T-helper 2 cell treated with Interferon-gamma antibody and Interleukin-4, amounts not matched to agents 100 ng/mL and 5 ng/mL, for 36 hours (primary cell): ENCODE measurements at regions not wholly inside any gene's neighbourhood (a gene's known extent, or its start where the extent isn't known, plus 50 kb on each side); places are given as distances from the start of the nearest gene placed in this dataset.
"Not testable (repeated sequence)": the region's sequence is repeated elsewhere in the genome, so short reads cannot be mapped to it uniquely, and the experiment has no call there.

ENCODE experiments used
- intact Hi-C: fragments of 100-400 bp; cut with micrococcal nuclease; formaldehyde crosslinking; loops from one replicate; pipeline ENCODE4 v1.15.1; 2023

DNA sequence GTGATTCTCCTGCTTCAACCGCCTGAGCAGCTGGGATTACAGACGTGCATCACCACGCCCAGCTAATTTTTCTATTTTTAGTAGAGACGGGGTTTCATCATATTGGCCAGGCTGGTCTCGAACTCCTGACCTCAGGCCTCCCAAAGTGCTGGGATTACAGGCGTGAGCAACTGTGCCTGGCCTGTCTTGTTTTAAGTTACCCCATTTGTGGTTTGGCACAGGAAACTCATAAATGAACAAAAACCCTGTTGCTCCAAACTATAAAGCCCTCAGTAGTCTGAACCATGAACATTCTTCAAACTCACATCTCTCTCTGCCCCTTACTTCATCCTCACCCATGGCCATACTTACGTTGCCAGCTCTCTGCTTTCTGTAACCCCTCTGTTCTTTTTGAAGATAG lies 61.7 kb downstream of the RHOU start:
- intact Hi-C loops = not testable (repeated sequence)

DNA sequence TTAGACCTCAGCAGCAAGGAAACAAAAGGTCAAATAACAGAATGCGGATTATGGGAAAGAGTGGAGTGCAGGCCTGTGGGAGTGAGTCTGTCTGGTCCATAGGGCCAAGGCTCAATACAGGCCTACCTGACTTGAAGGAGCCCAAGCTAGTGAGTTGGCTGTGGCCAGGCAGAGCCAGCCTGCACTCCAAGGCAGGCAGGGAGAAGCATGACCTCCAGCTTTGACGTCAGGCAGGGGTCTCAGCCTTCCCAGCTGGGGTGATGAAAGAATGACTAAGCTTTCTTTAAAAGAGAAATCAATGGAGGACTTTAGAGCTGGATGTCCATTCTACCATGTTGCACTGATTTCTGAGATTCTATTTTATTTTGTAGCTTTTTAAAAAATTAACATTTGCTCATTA lies 62.8 kb downstream of the RHOU start:
- intact Hi-C loops = no loop called here

DNA sequence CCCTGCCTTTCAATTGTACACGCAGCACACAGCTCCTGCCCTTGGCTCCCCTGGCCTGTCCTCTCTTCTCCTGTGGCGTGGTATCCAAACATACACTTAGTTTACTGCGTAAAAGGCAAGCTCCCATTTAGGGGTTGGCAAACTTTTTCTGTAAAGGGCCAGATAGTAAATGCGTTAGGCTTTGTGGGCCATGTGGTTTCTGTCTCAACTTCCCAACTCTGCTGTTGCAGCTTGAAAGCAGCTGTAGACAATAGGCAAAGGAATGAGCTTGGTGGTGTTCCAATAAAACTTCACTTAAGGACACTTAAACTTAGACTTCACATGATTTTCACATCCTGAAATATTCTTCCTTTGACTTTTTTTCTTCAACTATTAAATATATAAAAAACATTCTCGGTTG lies 63.3 kb downstream of the RHOU start:
- intact Hi-C loops = no loop called here

DNA sequence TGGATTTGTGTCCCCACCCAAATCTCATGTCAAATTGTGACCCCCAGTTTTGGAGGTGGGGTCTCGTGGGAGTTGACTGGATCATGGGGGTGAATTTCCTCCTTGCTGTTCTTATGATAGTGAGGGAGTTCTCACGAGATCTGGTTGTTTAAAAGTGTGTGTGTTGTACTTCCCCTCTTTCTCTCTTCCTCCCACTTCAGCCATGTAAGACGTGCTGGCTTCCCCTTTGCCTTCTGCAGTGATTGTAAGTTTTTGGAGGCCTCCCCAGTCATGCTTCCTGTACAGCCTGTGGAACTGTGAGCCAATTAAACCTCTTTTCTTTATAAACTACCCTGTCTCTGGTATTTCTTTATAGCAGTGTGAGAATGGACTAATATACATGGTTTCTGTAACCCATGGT lies 64.6 kb downstream of the RHOU start:
- intact Hi-C loops = no loop called here

DNA sequence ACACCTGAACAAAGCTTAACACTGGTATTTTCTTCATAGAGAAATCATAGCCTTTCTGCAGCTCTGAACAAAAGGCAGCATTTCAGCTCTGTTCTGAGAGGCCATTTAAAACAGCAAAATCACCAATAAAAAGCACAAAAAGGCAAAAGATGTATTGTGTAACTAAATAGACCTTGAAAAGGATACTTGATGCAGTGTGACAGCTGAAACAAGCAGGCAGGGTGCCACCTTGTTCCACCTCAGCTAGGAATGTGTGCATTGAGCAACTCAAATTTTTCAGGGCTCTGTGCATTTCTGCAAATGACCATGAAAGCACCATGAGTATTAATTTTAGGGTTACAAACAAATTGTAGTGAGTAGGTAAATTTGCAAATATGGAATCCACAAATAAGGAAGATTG lies 65.8 kb downstream of the RHOU start:
- intact Hi-C loops = no loop called here

DNA sequence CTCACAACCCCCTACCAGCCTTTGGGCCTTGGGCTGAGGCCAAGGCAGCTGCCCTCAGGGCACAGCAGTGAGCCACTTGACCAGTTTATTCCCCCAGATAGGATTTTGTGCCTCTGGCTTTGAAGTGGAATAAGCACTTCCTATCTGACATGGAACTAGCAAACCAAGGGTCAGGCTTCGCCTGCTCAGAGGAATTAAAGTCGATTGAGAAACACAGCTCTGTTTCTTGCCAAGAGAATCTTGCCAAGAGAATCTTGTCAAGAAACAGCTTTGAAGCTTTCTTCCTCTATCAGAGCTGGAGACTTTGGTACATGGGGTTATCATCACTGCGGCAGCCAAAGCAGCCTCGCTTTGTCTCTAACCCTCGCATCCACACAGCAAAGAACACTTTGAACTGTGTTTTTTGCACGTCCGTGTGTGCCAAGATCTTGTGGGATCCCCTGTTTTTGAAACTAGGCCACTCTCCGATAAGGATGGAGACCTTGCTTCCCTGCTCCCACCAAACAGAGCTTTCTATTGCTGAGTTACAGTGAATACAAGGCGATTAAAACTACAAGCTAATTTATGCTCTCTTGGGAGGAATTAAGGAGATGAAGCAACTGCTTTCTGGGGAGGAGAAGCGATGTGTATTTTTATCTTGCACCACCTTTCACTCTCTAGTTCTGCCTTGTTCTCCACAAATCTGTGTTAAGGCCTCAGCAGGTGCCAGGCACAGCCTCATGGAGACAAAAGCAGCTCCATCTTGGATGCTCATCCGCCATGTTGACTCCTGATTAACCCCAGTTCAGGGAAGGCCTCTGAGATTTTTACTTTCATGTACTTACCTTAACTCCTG lies 67.3 kb downstream of the RHOU start:
- intact Hi-C loops = no loop called here

DNA sequence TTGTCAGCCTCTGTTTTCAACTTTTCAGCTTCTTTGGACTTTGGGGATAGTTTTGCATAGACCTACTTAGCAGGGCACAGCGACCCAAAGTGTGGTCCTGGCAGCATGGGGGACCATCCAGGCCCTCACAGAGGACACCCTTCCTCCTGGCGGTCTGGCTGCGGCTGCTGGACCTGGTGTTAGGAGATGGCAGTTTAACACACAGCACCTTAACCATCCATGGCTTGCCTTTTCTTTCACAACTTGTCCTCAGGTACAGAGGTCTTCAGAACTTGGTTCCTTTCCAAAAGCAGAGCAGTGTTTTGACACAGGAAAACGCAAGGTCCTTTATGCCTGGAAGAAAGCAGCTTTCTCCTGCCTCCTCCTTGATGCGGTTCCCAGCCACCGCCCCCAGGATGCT lies 68.1 kb downstream of the RHOU start:
- intact Hi-C loops = no loop called here

DNA sequence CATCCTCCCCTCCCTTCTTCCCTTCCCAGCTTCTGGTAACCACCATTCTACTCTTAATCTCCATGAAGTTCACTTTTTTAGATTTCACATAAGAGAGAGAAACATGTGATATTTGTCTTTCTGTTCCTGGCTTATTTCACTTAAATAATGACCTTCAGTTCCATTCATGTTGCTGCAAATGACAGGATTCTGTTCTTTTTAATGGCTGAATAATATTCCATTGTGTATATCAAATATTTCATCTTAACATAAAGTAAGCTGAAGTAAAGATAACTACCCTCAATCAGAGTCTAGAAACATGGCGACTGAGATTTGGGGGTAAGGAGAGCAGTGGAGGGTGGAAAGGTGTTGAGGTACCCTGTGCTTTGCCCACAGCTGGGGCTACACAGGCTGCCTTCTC lies 68.9 kb downstream of the RHOU start:
- intact Hi-C loops = no loop called here

DNA sequence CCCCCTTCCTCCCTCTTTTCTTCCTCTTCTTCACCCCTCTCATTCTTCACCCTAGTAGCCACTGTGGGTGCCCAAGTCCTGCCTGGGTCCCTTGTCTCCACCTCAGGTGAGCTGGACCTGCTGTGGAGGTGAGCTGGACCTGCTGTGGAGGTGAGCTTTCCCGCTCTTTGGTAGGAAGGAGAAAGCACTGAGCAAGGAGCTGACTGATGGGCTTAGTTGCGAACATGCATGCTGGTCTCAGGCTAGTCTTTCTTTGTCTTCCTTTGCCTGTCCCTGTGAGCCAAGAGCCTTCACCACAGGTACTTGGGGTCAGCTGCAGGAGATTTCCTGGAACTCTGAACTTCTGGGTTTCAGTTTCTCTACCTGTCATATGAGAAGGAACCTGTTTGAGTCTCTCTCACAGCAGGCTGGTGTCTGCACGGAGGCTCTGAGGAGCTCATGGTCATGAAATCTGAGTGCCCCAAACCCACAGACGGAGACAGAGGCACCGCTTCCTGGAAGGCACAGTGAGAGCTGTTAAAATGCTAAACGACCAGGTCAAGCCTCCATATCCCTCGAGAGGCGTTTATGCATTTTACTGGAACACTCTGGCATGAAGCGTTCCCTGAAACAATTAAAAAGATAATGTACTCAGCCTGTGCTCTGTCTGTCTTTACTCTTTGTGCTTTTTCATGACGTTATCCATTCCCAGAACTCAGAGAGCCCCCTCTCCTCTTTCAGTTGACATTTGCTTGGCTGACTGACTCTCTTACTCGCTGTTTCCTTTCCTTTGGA lies 69.5 kb downstream of the RHOU start:
- intact Hi-C loops = loop anchor here (1.0 kb wide), 1 partner anchor 11 kb away; no protein-coding TSS in a partner anchor

DNA sequence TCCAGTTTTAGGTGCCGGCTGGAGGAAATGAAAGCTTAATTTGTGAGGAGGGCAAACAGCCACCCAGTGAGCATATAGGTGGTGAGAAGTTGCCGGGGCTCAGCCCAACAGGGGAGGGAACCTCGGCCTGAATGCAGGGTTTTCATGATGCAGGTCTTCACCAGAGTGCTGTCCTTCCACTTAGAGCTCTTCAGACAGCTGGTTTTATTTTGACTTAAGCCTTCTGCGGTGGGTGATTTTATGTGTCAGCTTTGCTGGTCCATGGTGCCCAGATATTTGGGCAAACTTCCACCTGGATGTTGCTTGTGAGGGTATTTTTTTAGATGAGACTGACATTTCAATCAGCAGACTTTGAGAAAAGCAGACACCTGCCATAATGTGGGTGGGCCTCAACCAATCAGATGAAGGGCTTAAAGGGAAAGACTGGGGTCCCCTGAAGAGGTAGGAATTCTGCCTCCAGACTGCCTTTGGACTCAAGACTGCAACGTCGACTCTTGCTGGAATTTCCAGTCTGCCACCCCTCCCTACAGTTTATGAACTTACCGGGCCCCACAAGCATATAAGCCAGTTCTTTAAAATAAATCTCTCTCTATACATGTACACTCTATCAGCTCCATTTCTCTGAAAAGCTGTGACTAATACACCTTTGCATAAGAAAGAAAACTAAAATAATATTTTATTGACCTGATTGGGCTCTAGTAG lies 72.8 kb downstream of the RHOU start:
- intact Hi-C loops = no loop called here

DNA sequence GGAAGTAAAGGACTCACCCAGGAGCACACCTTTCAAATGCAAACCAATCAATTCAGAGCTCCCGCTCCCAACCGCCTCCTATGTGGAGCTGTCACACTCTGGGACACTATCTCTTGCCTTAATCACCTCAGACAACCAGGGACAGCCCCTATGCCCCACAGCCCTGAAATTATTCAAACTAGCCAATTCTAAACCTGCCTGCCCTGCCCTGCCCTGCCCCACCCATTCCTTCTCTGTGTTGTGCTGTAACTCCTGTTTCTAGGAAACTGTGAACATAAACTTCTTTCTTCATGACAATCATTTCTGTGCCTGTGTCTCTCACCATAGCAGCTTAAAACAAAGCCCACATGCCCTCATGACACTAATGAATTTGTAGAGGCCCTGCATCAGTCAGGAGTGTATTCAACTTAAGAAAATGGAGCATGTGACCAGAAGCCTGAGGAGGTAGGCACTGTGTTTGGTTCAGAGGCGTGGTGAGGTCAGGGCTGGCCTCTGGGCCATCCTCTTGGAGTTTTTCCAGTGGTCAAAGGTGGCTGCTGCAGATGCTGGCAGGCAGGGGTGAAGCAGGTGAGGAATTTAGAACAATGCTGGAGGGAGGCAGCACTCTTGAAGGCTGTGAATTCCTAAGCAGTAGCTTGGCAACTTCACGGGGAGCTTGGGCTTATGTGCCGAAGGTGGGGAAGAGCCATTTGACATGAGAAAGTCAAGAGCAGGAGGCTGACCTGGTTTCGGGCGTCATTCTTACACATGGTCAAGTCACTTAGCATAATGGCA lies 74.5 kb downstream of the RHOU start:
- intact Hi-C loops = no loop called here

DNA sequence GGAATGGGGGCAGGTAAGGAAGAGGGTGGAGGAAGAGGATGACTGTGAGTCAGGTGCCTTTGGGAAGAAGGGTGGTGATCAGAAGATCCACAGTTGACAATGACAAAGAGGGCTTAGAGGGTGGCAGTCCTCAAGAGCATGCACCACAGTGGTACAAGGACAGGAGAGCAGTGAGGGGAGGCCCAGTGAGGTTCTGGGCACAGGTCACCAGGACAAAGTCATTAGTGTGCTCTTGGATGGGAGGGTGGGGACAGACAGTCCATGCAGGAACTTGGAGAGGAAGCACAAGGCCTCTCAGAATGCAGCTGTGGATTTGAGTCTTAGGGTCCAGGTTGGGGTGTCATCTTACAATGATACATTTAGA lies 75.1 kb downstream of the RHOU start:
- intact Hi-C loops = no loop called here

DNA sequence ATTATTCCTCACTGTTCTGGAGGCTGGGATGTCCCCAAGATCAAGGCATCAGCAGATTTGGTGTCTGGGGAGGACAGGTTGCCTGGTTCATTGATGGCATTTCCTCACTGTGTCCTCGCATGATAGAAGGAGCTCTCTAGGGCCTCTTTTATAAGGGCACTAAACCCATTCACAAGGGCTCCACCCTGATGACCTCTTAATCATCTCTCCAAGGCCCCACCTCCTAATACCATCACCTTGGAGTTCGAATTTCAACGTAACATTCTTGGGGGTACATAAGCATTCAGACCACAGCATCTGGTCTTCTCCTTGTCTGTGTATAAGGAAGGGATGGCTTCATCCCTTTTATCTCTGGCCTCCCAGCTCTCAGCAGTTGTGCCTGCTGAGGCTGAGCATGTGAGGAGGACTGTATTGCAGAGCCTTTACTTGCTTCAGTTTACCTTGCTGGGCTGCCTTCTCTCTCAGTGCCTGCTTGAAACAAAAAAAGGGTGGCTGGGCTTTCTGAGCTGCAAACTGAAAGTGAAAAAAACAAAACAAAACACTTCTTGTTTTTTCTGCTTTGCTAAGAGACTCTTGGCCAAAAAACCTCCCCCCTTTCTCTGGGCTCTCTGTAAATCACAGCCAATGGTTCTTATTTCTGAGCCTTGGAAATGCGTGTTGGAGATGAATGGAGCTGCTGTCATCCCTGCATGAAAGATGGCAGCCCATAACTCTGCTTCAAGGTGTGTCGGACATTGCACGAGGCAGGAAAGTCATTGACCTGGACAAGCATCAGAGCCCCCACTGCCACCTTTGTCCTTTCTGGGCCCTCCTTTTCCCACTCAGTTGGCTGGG lies 75.8 kb downstream of the RHOU start:
- intact Hi-C loops = no loop called here

DNA sequence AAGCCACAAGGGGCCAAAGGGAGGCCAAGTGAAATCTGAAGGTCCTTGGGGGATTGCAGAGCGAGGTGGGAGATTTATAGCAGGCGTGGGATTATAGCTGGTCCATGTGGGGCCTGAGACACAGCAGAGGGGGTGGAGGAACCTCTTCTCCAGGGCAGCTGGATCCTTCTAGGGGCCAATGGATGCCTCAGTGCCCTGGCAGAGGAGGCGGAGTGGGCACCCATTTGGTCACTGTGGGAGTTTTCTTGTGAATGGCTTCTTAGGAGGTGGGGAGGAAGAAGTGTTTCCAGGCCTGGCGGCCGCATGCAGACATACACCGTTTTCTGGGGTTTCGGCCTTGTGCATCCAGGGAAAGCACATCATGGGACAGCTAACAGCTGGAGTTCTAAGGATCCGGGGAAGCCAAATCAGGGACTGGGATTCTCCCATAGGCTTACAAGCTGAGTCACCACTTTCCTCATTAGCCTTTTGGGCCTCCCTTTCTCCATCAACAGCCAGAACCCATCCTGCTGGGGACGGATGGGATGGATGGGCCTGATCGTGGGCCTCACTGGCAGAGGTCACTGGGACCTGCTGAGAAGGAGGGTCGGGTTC lies 76.5 kb downstream of the RHOU start:
- intact Hi-C loops = no loop called here

DNA sequence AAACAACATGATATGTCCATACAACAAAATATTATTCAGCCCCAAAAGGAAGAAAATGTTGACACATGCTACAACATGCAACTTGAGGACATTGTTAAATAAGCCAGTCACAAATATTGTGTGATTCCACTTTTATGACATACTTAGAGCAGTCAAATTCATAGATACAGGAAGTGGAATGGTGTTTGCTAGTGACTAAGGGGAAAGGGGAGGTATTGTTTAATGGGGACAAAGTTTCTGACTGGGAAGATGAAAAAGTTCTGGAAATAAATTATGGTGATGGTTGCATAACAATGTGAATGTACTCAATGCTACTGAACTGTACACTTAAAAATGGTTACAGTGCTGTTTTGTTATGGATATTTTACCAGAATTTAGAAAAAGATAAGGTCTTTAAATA lies 77.7 kb downstream of the RHOU start:
- intact Hi-C loops = no loop called here

DNA sequence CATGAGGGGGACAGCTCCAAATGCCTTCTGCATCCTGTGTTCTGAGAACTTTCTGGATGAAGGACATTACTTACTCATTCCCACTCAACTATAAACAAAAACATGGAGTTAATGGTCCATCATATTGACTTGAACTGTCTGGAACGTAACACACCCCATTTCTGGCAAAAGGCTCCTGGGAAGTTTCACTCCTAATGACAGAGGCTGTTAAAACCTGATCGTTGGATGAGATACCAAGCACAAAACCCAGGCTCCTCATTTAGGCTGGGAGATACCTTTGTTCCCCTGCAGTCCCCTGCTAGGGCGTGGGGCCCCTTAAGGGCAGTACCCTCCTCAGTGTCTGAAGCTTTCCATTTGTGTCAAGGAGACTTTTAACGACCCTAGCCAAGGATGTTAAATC lies 78.9 kb downstream of the RHOU start:
- intact Hi-C loops = no loop called here

DNA sequence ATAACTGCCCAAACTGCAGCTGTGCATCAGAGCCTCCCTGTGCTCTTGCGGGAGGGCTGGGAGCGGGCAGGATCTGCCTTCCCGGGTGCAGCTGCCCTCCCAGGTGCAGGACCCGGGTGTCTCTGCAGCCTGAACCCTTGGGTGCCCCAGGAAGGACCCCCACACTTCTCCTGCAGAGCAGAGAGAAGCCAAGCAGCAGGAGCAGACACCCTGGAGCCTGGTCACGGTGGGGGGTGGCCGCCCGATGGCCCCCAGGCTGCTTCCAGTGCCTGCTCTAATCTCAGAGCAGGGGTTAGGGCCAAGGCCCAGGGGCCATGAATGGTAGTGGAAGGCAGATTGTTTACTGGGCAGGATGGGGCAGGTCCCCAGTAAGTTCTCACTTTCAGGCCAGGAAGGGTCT lies 83.0 kb downstream of the RHOU start:
- intact Hi-C loops = no loop called here

DNA sequence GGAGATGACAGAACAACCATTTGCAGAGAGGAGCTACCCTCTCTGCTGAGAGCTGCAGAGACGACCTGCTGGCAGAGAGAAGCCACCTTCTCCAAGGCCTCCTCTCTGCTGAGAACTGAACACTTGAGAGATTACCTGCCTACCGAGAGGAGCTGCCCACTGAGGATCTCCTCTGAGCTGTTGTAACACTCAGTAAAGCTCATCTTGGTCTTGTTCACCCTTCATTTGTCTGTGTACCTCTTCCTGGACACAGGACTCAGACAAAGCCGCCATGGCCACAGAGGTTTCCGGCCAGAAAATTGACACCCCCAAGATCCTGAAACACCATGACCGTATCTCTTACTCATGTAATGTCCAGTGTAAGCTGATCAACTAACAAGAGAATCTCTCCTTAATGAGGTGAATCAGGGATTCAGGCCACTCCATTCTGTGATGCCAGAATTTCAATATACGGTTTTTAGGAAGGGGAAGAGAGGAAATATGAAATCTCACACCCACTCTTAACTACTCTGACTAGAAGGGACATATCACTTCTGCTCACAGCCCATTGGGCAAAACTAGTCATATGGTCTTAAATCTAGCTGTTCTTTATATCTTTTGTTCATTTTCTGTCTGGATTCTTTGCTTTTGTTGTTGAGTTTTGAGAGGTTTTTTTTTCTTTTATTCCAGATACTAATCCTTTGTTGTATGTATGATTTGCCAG lies 83.8 kb downstream of the RHOU start:
- intact Hi-C loops = no loop called here

DNA sequence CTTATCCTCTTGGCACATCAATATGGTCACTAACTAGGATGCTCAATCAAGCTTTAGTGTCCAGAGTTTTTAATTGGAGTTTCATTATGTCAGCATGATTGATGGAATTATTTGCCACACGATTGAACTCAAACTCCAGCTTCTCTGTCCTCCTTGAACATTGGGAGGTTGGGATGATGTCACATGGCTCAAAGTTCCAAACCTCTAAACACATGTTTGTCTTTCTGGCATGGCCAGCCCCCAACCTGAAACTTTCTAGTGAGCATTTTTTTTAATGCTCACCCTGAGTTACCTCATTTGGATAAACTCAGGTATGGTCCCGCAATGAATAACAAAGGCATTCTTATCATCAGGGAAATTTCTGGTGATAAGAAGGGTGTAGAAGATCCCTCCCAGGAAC lies 86.0 kb downstream of the RHOU start:
- intact Hi-C loops = no loop called here

DNA sequence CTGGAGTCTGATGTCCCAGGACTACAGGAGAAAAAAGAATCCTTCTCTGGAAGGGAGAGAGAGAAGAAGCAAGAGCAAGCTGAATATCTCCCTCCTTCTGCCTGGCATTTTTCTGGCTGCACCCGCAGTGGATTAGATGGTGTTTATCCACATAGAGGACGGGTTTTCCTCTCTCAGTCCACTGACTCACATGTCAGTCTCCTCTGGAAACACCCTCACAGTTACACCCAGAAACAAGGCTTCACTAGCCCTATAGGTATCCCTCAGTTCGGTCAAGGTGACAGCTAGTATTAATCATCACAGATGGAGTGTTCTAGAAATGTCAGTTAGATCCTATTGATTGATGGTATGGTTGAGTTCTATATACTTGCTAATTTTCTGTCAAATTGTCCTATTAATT lies 87.9 kb downstream of the RHOU start:
- intact Hi-C loops = no loop called here
